GM19023 (cell line): ENCODE measurements at regions not wholly inside any gene's neighbourhood (a gene's known extent, or its start where the extent isn't known, plus 50 kb on each side); places are given as distances from the start of the nearest gene placed in this dataset.
"Not testable (repeated sequence)": the region's sequence is repeated elsewhere in the genome, so short reads cannot be mapped to it uniquely, and the experiment has no call there.

Experiments
- ATAC-seq: cut with Tn5 transposase; IDR thresholded peaks from one replicate; pipeline ENCODE4 v1.9.1; 2021; ENCODE audit warnings: mild to moderate bottlenecking, moderate library complexity; ENCODE audit not compliant: unreplicated experiment

DNA sequence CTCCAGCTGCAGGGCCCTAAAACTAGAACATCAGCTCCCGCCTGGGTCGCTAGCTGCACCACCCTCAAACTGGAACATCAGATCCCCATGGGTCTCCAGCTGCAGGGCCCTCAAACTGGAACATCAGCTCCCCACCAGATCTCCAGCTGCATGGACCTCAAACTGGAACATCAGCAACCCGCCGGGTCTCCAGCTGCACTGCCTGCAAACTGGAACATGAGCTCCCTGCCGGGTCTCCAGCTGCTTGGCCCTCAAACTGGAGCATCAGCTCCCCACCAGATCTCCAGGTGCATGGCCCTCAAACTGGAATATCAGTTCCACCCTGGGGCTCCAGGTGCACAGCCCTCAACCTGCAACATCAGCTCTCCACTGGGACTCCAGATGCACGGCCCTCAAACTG, 82.7 kb downstream of the TFRC start:
- not testable (repeated sequence) for ATAC-seq

DNA sequence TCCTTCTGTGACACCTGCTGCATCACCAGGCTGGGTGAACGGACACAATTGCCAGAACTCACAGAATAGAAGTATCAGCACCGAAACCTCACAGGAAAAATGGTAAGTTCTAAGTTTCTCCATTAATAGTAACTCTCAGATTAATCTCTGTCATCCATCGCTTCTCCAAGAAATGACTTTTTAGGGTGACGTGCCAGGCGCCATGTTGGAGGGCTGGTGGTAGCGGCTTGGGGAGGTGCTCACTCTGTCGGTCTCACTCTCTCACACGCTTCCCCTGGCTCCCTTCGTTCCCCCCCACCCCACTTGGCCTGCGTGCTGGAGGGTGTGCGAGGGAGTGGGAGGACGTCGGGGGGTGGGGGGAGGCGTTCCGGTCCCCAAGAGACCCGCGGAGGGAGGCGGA, 85.6 kb downstream of the TFRC start:
- ATAC-seq: not testable (repeated sequence)

DNA sequence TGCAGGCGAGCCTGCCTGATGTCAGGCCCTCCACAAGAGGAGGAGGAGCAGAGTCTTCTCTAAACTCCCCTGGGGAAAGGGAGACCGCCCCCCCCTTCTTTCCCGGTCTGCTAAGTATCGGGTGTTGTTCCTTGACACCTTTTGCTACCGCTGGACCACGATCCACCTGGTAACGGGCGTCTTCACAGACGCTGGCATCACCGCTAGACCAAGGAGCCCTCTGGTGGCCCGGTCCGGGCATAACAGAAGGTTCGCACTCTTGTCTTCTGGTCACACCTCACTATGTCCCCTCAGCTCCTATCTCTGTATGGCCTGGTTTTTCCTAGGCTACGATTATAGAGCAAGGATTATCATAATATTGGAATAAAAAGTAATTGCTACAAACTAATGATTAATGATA, 86.0 kb upstream of the TNK2 start:
- ATAC-seq: not testable (repeated sequence)

DNA sequence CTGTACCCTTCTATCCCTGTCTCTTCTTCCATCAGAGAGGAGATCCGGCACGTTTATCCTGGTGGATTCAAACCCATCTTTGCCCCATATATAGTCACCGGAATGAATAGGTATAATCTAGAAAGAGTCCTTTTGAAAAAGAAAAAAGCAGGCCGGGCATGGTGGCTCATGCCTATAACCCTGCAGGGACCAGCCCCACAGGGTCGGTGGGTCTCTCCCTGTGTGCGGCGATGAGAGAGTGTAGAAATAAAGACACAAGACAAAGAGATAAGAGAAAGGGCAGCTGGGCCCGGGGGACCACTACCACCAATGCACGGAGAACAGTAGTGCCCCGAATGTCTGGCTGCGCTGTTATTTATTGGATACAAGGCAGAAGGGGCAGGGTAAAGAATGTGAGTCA, 85.3 kb upstream of the TNK2 start:
- ATAC-seq: not testable (repeated sequence)

DNA sequence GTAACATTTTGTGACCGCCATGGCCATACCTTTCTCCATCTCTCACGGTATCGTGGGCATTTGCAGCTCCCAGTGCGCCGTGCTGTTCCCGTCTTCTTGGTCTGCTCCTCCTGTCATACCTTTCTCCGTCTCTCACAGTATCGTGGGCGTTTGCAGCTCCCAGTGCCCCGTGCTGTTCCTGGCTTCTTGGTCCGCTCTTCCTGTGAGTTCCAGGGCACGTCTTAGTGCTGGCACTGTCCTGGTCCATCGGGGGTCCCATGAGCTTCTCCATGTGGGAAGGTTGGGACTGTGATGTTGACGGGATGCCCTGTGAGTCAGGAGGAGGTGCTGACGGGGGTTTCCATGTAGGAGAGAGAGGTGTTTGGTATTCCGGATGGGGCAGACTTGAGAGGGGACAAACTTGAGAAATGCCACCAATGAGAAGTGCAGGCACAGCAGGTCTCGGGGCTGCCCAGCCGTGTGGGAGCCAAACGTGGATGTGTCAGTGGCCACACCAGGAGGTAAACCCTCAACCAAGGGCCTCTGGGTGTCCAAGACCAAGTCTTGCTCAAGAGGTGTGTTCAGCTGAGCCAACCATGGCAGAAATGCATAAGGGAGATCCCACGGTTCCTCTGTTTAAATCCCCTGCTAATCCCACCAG, 84.7 kb upstream of the TNK2 start:
- ATAC-seq: not testable (repeated sequence)

DNA sequence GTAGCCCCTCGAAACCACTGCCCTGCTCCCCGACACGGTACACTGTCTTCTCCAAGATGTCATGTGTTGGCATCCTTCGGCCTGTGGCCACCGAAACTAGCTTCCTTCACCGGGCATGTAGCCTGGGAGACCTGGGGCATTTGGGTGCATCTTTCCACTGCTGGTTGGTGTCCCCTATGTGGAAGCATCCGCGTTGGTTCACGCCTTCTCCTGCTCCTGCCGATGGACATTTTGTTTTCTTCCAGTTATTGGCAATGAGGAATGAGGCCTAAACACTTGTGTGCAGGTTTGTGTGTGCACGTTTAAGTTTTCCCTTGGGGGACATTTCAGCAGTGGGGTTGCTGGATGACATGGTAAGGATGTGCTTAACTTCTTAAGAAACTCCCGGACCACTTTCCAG, 83.6 kb upstream of the TNK2 start:
- ATAC-seq: not testable (repeated sequence)

DNA sequence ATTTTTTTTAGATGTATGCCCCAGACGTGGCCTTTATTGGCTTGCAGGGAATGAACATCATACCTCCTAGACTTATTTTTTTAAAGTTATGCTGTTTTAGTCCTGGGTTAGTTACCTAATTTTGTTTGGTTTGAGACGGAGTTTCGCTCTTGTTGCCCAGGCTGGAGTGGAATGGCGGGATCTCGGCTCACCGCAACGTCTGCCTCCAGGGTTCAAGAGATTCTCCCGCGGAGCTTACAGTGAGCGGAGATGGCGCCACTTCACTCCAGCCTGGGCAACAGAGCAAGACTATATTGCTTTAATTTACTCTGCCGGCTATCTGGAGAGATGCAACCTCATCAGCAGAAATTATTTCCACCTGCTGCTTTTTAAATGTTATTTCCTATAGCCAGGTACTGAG, 82.9 kb upstream of the TNK2 start:
- ATAC-seq: not testable (repeated sequence)

DNA sequence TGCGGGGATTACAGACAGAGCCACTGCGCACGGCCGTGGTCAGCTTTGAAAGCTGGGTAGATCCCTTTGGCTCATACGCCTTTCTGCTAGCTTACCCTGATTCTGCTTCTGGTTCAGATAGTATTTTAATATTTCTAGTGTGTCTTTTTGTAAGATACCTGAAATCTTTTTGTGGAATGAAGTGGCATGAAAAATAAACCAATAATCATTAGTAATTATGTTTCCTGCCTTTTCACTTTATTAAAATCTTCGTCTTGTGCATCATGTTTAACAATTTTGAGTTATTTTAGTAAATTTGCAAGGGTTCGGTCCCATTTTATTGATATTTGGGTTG, 82.5 kb upstream of the TNK2 start:
- not testable (repeated sequence) for ATAC-seq

DNA sequence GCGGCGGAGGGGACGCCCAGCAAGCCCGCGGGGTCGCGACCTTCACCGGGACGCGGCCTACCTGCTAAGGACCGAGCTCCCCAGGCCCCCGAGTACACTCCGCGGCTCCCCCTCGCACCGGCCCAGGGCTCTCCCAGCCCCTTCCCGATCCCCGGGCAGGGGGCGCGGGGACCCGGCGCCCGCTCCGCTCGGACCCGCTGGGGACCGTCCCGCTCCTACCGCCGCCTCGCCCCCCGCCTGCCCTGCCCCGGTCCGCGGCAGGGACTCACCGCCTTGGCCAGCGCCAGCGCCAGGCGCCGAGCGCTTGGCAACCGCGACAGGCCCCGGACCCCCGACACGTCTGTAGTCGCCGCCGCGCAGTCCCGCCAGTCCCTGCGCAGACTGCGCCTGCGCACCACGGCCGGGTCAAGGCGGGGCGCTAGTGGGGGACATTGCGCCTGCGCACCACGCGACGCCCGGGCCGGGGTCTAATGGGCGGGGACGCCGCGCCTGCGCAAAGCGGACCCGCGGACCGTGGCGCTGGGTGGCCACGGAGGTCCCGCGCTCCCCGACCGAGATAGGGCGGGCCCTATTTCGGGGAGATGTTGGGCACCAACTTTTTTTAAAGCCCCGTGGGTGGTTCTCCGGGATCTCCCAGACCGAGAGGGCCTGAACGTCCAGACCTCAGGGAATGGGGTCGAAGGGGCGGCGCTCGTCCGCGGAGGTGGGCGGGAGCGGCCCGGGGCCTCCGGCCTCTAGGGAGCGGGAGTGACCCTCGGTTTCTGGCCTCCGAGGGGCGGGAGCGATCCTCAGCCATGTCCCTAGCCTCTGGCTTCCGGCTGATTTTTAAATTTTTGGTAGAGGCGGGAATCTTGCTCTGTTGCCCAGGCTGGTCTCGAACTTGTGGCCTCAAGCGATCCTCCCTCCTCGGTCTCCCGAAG, 81.8 kb upstream of the TNK2 start:
- ATAC-seq: peak; percentile 92

DNA sequence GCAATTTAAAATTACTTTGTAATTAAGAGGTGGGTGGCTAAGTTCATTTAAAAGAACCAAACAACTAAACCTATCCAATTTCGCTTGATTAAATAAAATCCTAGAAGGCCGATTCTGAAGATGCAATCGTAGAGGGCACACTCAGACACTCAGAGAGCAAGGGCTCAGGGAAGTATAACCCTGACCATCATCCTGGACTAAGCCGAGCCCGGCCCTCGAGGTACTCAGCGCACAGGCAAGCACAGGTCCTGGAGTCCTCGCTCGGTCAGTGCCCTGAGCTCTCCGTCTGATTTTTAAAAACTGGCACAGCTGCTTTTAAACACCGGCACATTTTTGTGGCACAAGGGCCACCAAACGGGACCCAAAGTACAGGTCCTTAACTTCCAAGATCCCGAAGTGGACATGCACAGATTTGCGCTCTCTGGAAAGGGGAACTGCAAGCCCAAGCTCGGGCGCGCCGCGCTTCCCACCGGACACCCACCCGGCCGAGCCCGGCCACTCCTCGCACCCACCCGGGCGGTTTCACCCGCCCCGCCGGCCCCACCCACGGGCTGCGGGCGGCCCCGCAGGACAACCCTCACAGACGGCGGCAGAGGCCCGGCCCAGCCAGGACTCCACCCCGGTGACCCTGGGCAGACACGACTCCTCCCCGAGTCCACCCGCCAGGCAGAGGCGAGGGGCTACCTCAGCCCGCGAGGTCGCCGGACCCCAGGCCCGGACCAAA, 81.0 kb upstream of the TNK2 start:
- peak; percentile 59 for ATAC-seq

DNA sequence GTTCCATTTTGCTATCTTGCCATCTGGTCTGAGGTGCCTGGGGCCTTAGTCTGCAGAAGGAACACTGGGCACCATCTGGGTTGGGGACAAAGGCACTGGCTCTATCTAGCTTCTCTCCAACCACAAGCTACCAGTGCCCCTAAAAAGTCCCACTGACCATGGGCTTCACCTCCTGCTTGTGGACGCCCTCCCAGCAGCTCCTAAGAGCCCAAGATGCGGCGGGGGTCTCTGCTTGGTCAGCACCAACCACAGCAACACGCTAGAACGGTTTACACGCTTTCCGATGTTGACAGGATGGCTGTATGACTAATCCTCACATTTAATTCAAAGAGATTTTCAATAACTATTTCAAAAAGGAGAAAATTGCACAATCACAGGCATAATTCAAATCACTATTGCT, 80.4 kb upstream of the TNK2 start:
- ATAC-seq: not testable (repeated sequence)

DNA sequence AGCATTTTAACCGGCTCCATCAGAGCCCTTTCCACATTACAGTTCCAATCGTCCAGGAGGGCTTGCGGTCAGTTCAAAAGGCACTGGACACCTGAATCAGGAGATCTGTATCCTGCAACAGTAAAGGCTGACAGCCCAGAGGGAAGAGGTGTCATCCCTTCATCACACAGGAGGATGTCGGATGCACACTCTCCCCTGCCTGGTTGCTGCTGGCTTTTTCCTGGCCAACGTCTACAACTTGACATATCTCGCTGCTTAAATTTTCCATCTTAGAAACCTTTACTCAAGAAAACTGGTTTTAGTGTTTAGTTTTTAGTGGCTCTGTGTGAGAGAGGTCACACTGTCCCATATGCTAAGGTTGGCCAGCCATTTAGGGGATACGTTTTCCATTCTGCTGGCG, 78.7 kb upstream of the TNK2 start:
- ATAC-seq: not testable (repeated sequence)

DNA sequence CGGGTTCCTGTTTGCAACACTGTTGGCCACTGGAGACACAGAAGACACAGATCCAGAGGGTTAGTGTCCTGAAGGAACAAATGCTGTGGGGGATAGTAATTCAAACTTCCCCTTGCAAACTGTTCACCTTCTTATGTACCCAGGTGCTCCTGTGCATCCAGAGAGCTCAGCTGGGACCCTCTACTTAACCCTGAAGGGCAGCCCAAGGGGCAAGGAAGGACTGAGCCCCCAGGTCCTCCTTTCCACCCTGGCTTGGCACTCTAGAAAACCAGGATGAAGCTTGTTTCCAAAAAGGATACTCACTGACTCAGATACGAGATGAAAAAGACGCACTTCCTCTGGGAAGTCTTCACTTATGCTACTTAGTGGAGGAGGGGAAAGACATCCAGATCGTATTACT, 78.2 kb upstream of the TNK2 start:
- ATAC-seq: not testable (repeated sequence)

DNA sequence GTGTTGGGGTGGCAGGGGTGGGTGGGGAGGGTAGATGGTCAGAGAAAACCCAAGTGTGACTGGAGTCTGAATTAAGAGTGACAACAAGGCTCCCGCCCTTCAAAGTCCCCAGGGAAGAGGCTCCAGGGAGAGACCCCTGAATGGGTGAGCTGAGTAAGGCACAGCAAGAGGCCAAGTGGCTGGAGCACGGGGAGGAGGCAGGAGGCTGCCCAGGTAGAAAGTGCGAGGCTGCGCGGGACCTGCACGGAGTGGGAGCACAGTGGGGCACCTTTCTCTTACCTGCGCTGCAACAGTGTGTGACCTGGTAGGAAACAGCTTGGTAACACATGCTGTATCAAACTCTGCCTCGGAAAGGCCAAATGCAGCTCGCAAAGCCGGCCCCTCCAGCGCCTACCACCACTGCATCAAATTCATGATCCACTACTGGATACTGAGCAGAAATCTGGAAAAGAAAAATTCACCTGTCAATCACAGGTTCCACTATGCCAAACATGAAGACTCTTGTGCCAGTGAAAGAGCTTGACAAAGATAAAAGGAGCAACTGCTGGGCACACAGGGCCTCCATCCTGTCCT, 77.1 kb upstream of the TNK2 start:
- not testable (repeated sequence) for ATAC-seq

DNA sequence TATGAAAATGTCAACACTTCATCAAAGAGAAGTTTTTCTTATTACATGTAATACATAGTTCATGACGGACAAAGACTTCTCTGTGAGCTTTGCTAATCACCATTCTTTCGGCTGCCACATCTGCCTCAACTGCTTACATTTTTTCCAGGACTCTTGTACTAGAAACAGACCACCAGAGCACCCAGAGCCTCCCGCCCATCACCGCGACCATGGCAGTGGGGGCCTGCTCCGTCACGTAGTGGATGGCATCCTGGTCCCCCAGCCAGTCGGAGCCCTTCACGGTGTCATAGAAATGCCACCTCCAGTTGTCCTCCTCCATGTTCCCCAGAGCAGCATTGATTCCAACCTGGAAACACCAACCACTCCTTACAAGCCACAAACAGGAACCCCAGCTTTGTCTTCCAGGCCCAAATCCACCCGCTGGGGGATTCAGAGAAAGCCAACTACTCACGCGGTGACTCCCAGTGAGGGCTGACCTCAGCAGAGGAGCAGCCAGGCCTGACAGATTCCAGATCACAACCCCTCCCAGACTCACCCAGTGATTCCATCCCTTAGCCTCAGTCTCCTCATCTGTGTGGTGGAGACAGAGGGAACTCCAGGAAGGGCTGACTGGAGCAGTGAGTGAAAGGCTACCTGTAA, 76.2 kb upstream of the TNK2 start:
- not testable (repeated sequence) for ATAC-seq

DNA sequence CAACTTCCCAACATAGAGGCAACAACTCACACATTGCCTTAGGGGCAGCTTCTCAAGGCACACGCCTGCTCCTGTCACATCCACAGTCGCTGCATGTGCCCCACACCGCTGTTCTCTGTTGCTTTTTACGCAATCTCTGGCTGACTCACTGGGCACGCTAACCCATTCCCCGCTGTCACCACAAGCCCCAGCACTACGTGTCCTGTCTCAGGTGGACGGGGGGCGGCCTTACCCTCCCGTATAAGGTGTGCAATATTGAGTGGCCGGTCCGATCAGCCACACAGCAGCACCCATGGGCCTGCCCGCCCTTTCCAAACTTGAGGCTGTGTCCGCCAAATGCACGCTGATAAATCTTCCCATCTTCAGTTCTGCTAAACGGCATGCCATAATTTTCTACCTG, 75.5 kb upstream of the TNK2 start:
- ATAC-seq: not testable (repeated sequence)

DNA sequence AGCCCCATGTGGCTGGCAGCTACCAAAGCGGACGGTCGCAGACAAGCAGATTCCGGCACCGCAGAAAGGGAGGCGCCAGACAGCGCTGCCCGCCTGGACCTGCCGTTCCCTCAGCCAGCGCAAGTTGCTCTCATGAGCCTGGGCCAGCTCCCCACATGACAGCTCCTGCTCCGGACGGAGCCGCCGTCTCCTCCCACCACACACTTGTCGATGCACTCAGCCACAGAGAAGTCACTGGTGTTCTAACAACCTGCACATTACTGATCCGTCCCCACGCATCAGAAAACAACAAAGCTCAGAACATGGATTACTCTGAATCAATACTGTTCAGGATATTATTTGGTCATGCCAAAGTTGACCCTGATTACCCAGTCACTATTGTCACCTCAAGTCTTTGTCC, 74.4 kb upstream of the TNK2 start:
- ATAC-seq: not testable (repeated sequence)

DNA sequence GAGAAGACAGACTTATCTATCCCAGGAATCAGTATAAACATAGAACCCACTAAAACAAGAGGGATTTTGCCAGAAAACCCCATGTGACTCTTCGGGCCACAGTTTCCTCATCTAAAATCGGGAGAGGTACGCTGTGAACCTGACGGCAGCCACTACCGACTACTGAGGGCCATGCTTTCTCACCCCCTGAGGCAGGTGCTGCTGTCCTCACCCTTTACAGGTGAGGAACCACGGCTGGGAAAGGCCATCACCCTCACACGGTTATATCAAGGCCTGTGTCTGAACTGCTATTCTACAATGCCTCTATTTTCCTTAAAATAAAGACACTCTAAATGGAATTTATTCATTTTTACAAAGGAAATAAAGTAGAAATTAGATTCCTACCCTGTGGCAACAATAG, 73.4 kb upstream of the TNK2 start:
- ATAC-seq: not testable (repeated sequence)

DNA sequence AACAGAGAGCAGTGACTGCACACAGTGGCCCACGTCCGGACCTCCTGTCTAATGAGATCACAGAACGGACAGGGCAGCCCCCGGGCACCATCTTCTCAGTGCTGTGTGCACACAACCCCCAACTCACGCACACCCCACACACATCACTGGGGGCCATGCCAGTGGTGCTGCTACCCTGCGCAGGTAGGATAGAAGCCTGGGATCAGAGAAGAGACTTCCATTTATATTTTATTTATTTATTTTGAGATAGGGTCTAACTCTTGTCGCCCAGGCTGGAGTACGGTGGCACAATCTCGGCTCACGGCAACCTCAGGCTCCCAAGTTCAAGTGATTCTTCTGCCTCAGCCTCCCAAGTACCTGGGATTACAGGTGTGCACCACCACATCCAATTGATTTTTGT, 71.5 kb upstream of the TNK2 start:
- not testable (repeated sequence) for ATAC-seq

DNA sequence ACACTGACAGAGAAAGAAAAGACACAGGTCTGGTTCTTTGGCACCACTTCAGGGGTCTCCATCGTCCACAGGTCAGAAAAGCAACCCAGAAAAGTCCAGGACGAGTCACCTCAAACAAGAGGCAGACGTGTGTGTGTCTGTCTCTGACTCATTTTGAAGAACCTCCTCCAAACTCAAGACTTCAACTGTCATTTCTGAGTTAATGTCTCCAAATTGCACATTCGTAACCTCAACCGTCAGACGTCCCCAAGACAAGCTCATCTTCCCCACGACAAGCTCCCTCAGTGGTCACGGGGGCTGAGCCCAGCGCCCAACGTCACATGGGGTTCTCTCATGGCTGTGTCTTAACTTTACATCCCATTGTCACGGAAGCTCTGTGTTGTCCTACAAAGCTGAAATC, 70.2 kb upstream of the TNK2 start:
- ATAC-seq: not testable (repeated sequence)

DNA sequence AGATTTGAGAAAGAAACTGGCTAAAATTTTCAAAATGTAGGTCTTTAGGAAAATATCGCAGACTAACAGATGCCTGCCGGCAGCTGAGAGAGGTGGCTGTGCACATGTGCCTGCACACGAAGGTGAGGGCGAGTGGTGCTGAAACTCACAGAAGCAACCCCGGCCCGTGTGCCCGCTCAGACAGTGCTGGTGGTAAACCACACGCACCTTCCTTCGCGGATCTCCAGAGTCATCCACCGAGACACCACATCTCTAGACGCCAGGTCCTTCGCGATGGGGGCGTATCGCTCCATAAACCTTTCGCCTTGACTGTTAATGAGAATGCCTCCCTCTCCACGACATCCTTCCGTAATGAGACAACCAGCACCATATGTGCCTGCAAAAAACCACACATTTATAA, 68.5 kb upstream of the TNK2 start:
- not testable (repeated sequence) for ATAC-seq
